OCI-LY1 (cell line): ENCODE measurements at regions not wholly inside any gene's neighbourhood (a gene's known extent, or its start where the extent isn't known, plus 50 kb on each side); places are given as distances from the start of the nearest gene placed in this dataset.

ENCODE experiments used
- H2AFZ ChIP-seq: fragments of 200-600 bp; sonication (generic), shearing (Covaris generic); 2 replicates; pipeline ENCODE4 v1.6.0; 2014; ENCODE audit warnings: antibody characterized with exemption, mild to moderate bottlenecking, low read length
- H3F3A ChIP-seq: fragments of 200-600 bp; sonication (generic), shearing (Covaris generic); 2 replicates; pipeline ENCODE4 v1.6.0; 2014; ENCODE audit warnings: mild to moderate bottlenecking, antibody characterized with exemption, low read length, moderate library complexity; ENCODE audit not compliant: insufficient read depth
- H3K27ac ChIP-seq: fragments of 200-600 bp; sonication (generic); 2 replicates; pipeline ENCODE4 v1.5.1; 2014; ENCODE audit warnings: low read length, mixed run types, mild to moderate bottlenecking, low read depth; ENCODE audit not compliant: poor library complexity, severe bottlenecking
- H3K27me3 ChIP-seq: fragments of 200-600 bp; sonication (generic); 2 replicates; pipeline ENCODE4 v1.6.0; 2014; ENCODE audit warnings: antibody characterized with exemption, mild to moderate bottlenecking, low read length, moderate library complexity; ENCODE audit not compliant: insufficient read depth
- H3K36me3 ChIP-seq: fragments of 200-600 bp; sonication (generic); 2 replicates; pipeline ENCODE4 v1.6.1; 2014; ENCODE audit warnings: mild to moderate bottlenecking, antibody characterized with exemption, low read length, moderate library complexity, mixed read lengths; ENCODE audit not compliant: insufficient read depth
- H3K4me1 ChIP-seq: fragments of 200-600 bp; sonication (generic); 2 replicates; pipeline ENCODE4 v1.5.1; 2014; ENCODE audit warnings: mild to moderate bottlenecking, low read length, moderate library complexity; ENCODE audit not compliant: insufficient read depth, severe bottlenecking
- H3K4me2 ChIP-seq: fragments of 200-600 bp; sonication (generic), shearing (Covaris generic); 2 replicates; pipeline ENCODE4 v1.6.1; 2014; ENCODE audit warnings: low read length
- H3K4me3 ChIP-seq: fragments of 200-600 bp; sonication (generic); 2 replicates; pipeline ENCODE4 v1.5.1; 2014; ENCODE audit warnings: low read length, low read depth, mild to moderate bottlenecking, mixed read lengths; ENCODE audit not compliant: poor library complexity, severe bottlenecking
- H3K79me2 ChIP-seq: fragments of 200-600 bp; shearing (Covaris generic); 2 replicates; pipeline ENCODE4 v1.6.1; 2016; ENCODE audit warnings: mixed run types, low read length, mixed read lengths; ENCODE audit not compliant: insufficient read depth
- H3K9ac ChIP-seq: fragments of 200-600 bp; sonication (generic), shearing (Covaris generic); 2 replicates; pipeline ENCODE4 v1.6.1; 2014; ENCODE audit warnings: mild to moderate bottlenecking, low read length, mixed read lengths
- H3K9me2 ChIP-seq: fragments of 200-600 bp; sonication (generic), shearing (Covaris generic); 2 replicates; pipeline ENCODE4 v1.6.1; 2014; ENCODE audit warnings: low read depth, mild to moderate bottlenecking, low read length, mixed read lengths
- H3K9me3 ChIP-seq: fragments of 200-600 bp; shearing (Covaris generic); 2 replicates; pipeline ENCODE4 v1.6.1; 2014; ENCODE audit warnings: low read length, mixed read lengths
- H4K20me1 ChIP-seq: fragments of 200-600 bp; sonication (generic), shearing (Covaris generic); 2 replicates; pipeline ENCODE4 v1.6.0; 2016; ENCODE audit warnings: mild to moderate bottlenecking, low read length; ENCODE audit not compliant: insufficient read depth
- EZH2 ChIP-seq: fragments of 200-600 bp; sonication (generic), shearing (Covaris generic); IDR thresholded peaks from 2 replicates; pipeline ENCODE4 v1.8.0; 2017; ENCODE audit warnings: borderline replicate concordance, mixed run types, mild to moderate bottlenecking, antibody characterized with exemption, low read length, moderate library complexity, mixed read lengths
- TF ChIP-seq, protein P1 (sequence below): fragments of 200-600 bp; sonication (generic), shearing (Covaris generic); IDR thresholded peaks from 2 replicates; pipeline ENCODE4 v1.5.1; 2017; ENCODE audit warnings: mild to moderate bottlenecking, antibody characterized with exemption, low read length, moderate library complexity, mixed read lengths

- Histone ChIP-seq H3K9ac (no peak overlapping the region), H3K79me2 (no peaks in the 10 kb centered on the region), H3K36me3 (no peaks in the 10 kb centered on the region), H3K27me3 (no peaks in the 10 kb centered on the region), H3K4me3 (no peak overlapping the region), H3K27ac (no peak overlapping the region), H3K9me2 (no peaks in the 10 kb centered on the region), H3K4me1 (peaks cover 3% of the 10 kb centered on the region), H3K4me2 (no peak overlapping the region), H3K9me3 (no peaks in the 10 kb centered on the region), H3F3A (no peaks in the 10 kb centered on the region), H4K20me1 (no peaks in the 10 kb centered on the region), H2AFZ (no peak overlapping the region)
- TF ChIP-seq, protein P1, sequence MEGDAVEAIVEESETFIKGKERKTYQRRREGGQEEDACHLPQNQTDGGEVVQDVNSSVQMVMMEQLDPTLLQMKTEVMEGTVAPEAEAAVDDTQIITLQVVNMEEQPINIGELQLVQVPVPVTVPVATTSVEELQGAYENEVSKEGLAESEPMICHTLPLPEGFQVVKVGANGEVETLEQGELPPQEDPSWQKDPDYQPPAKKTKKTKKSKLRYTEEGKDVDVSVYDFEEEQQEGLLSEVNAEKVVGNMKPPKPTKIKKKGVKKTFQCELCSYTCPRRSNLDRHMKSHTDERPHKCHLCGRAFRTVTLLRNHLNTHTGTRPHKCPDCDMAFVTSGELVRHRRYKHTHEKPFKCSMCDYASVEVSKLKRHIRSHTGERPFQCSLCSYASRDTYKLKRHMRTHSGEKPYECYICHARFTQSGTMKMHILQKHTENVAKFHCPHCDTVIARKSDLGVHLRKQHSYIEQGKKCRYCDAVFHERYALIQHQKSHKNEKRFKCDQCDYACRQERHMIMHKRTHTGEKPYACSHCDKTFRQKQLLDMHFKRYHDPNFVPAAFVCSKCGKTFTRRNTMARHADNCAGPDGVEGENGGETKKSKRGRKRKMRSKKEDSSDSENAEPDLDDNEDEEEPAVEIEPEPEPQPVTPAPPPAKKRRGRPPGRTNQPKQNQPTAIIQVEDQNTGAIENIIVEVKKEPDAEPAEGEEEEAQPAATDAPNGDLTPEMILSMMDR = no peak
- TF ChIP-seq EZH2 = no peak
Measured at GRCh38 chr5:4766101-4766500, 374.0 kb upstream of the ADAMTS16 start.

DNA sequence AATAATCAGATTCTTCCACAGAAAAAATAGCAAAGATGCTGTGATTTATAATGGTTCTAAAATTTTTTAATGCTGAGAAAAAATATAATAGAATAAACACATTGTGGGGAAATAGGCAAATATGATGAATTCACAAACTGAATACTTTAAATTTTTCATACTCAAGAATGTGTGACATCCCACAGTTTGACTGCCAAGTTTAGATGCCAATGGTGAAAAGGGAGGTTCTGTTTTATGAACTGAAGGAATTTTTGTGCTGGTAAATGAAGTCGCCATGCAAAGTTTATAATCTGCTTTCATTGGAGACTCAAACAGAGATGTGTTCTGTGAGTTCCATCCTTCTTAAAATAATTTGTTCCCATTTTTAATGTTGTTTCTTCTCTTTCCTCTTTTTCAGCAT, 367.5 kb upstream of the ADAMTS16 start:
- Histone ChIP-seq H3K27ac (no peak overlapping the region), H3F3A (no peaks in the 10 kb centered on the region), H3K4me1 (peaks cover 7% of the 10 kb centered on the region), H3K4me2 (no peak overlapping the region), H3K9me2 (no peaks in the 10 kb centered on the region), H3K4me3 (no peak overlapping the region), H3K9me3 (no peaks in the 10 kb centered on the region), H3K36me3 (no peaks in the 10 kb centered on the region), H3K79me2 (no peaks in the 10 kb centered on the region), H2AFZ (no peak overlapping the region), H3K27me3 (no peaks in the 10 kb centered on the region), H4K20me1 (no peaks in the 10 kb centered on the region), H3K9ac (no peak overlapping the region)
- no peak for TF ChIP-seq EZH2
- TF ChIP-seq, protein P1 = no peak

DNA sequence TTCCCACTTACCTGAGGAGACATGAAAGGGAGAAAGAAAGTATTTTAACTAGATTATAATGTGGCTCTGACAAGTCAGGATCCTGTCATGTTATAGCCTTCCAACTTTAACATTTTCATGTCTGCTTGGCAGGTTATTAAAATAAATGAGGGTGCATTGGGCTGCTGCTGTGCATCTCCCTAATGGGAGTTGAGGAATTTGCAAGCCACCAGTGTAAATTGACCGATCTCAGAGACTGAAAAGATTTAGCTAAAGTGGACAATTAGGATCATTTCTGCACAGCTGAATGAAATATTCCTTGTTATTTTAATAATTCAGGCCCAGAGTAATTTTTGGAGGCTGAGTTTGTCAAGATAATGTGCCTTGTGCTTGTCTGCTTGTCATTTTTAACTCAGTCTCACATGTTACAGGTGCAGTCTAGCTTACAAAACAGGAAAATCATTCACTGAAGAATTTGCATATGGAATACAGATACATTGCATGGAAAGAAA, 366.3 kb upstream of the ADAMTS16 start:
- Histone ChIP-seq H3K27ac (no peak overlapping the region), H3K36me3 (no peaks in the 10 kb centered on the region), H3K4me2 (no peak overlapping the region), H3F3A (no peaks in the 10 kb centered on the region), H3K9ac (no peak overlapping the region), H2AFZ (no peak overlapping the region), H3K4me1 (peaks cover 7% of the 10 kb centered on the region), H4K20me1 (no peaks in the 10 kb centered on the region), H3K9me2 (no peaks in the 10 kb centered on the region), H3K27me3 (no peaks in the 10 kb centered on the region), H3K79me2 (no peaks in the 10 kb centered on the region), H3K4me3 (no peak overlapping the region), H3K9me3 (no peaks in the 10 kb centered on the region)
- no peak for TF ChIP-seq EZH2
- TF ChIP-seq, protein P1 = no peak
